Activated CD4-positive, CD25-positive, alpha-beta regulatory T cell treated with anti-CD3 and anti-CD28 coated beads, Interleukin-2, amount 50 U/mL, for 72 hours (primary cell): ENCODE measurements at regions not wholly inside any gene's neighbourhood (a gene's known extent, or its start where the extent isn't known, plus 50 kb on each side); places are given as distances from the start of the nearest gene placed in this dataset.

Source experiments
- DNase-seq: peaks from one replicate; pipeline ENCODE4 v3.0.0; 2021

GRCh38 chr13:33520468-33520839, 234.9 kb upstream of the STARD13 start:
- no peak for DNase-seq

- no peak for DNase-seq
These were observed 238.5 kb upstream of the STARD13 start for GRCh38 chr13:33524086-33524485.

GRCh38 chr13:33525763-33526162, 240.2 kb upstream of the STARD13 start:
- DNase-seq = no peak

- no peak for DNase-seq
These were observed 241.2 kb upstream of the STARD13 start for GRCh38 chr13:33526718-33527117.

GRCh38 chr13:33528896-33529295, 243.3 kb upstream of the STARD13 start:
- DNase-seq = no peak

GRCh38 chr13:33531484-33531883, 245.9 kb upstream of the STARD13 start:
- no peak for DNase-seq

GRCh38 chr13:33535061-33535460, 249.5 kb upstream of the STARD13 start:
- DNase-seq = no peak

- DNase-seq = no peak
These were observed 251.0 kb upstream of the STARD13 start for GRCh38 chr13:33536601-33537000.

GRCh38 chr13:33537026-33537425, 251.5 kb upstream of the STARD13 start:
- no peak for DNase-seq

- no peak for DNase-seq
These were observed 252.1 kb upstream of the STARD13 start for GRCh38 chr13:33537676-33538075.

GRCh38 chr13:33541456-33541855, 255.9 kb upstream of the STARD13 start:
- DNase-seq = no peak

GRCh38 chr13:33541962-33542308, 256.4 kb upstream of the STARD13 start:
- no peak for DNase-seq

- DNase-seq = peak; percentile 99
These were observed 256.9 kb upstream of the STARD13 start for GRCh38 chr13:33542309-33543088.

- DNase-seq = no peak
These were observed 257.5 kb upstream of the STARD13 start for GRCh38 chr13:33543089-33543459.

GRCh38 chr13:33543631-33544265, 258.2 kb upstream of the STARD13 start:
- no peak for DNase-seq

- no peak for DNase-seq
These were observed 258.8 kb upstream of the STARD13 start for GRCh38 chr13:33544308-33544707.

GRCh38 chr13:33545492-33545891, 259.9 kb upstream of the STARD13 start:
- no peak for DNase-seq

GRCh38 chr13:33547035-33547434, 261.5 kb upstream of the STARD13 start:
- DNase-seq = no peak

GRCh38 chr13:33548069-33548468, 262.5 kb upstream of the STARD13 start:
- DNase-seq = no peak

GRCh38 chr13:33550276-33550675, 264.7 kb upstream of the STARD13 start:
- no peak for DNase-seq

- no peak for DNase-seq
These were observed 265.3 kb upstream of the STARD13 start for GRCh38 chr13:33550885-33551284.

GRCh38 chr13:33554919-33555791, 262.8 kb upstream of the RFC3 start:
- no peak for DNase-seq

- DNase-seq = no peak
These were observed 261.1 kb upstream of the RFC3 start for GRCh38 chr13:33556828-33557227.

- DNase-seq = no peak
These were observed 257.2 kb upstream of the RFC3 start for GRCh38 chr13:33560726-33561125.
